HG03175 (cell line): ENCODE measurements at regions not wholly inside any gene's neighbourhood (a gene's known extent, or its start where the extent isn't known, plus 50 kb on each side); places are given as distances from the start of the nearest gene placed in this dataset.

Experiments used
- ATAC-seq: cut with Tn5 transposase; IDR thresholded peaks from one replicate; pipeline ENCODE4 v1.9.1; 2021; ENCODE audit warnings: mild to moderate bottlenecking, moderate library complexity; ENCODE audit not compliant: unreplicated experiment

DNA sequence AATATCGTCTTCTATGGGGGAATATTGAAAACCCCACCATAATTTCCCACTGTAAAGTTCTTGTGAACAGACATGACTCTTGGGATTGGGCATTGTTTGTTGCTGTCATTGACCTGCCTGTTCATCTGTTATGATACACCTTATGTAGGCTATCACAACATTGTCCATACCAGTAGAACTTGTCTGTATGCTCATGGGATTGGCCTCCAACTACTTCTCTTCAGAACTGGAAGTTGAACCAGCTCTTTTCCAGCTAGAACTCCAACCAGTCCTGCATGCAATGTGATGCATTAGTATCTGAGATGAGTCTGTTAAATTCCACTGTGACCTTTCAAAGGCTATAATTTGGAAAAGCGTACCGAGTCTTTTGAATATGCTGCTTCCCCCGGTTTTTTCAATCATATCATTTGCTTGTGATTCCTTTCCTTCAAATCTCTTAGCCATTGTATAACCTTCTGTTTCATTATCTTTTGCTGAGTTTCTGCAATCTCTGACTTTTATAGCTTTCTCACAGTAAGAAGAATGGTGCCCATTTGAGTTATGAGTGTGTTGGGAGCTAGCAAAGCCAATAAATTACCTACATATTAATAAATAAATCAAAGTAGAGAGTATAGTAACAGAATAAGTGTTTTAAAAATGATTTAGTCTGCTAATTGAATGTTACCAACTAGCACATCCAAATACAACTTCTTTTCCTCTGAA is 101.9 kb downstream of the PLK2 start:
- ATAC-seq, result no peak

- ATAC-seq, result no peak
Measured at GRCh38 chr5:58357121-58357520, 102.8 kb downstream of the PLK2 start.

DNA sequence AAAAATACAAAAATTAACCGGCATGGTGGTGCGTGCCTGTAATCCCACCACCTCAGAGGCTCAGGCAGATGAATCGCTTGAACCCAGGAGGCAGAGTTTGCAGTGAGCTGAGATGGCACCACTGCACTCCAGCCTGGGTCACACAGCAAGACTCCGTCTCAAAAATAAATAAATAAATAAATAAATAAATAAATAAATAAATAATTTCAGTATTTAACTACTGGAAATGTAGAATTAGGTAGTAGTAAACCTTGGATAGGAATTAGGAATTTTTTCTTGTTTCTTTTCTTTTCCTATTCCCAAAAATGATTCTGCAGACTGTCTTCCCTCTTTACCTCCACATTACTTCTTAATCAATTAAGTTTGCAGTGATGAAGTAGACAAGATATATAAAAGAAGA is 103.2 kb downstream of the PLK2 start:
- ATAC-seq, result no peak

DNA sequence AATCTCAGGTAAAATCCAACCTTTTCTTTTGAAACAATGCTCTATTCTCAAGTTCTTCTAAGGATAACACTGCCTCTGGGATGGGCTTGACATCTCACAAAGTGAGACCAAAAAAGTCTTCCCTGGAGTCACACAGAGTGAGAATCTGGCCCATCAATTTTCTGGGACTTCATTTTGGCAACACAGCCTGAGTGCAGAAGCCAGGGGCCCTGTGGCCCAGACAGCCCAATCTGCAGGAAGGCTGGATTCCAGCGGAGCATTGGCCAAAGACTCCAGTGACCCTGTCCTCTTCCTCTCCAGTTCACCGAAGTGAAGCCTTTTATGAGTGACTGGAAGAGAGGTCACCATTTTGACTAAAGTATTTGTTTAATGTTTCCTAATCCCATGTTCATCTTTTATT is 105.1 kb downstream of the PLK2 start:
- ATAC-seq, result no peak

- no peak for ATAC-seq
Measured at GRCh38 chr5:58353992-58354391, 105.9 kb downstream of the PLK2 start.

DNA sequence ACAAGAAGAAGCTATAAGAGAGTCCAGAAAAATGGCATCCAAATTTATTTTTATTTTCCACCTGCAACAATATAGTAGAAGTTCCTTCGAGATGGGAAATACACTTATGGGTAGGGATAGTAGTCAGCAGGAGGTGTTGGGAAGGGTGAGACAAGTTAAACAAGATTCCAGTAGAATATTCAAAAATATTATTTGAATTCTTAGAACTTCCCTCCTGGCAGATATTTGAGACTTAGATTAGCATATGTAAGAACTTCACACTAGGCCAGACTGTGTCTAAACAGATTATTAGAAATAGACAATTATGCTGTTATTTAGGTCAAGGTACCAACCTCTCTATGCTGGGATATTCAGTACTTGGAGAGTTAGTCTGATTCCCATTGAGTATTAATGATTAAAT is 108.7 kb downstream of the PLK2 start:
- no peak for ATAC-seq

DNA sequence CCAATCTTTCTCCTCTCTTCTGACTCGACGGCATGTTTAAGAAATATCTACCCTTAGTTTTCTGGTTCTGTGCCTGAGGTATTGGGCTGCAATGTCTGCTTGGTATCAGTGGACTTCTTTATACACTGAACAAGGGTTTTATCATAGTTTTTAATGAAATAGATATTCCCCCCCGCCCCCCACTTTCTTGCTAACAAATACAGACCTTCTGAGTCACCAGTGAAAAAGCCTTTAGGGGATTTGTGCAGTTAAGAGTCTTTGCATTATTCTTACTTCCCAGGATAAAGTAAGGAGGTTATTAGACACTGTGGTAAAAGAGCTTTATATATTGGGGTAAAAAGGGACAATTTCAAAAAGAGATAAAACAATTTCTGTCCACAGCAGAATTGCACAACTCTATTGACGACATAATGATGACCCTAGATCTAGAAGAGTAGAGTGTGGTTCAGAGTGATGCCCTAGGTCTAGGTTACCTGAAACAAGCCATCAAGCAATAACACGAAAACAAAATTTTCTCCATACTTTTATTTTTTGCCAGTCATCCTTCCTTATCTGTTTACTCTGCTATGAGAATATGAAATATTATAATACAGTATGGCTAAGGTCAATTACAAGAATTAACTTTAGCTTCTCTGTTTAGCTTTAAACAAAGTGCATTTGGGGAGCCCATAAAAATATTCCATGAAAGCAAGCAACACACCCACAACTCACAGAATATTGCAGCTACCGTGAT is 110.7 kb downstream of the PLK2 start:
- ATAC-seq, result no peak

- no peak for ATAC-seq
Measured at GRCh38 chr5:58346041-58346440, 113.8 kb downstream of the PLK2 start.

DNA sequence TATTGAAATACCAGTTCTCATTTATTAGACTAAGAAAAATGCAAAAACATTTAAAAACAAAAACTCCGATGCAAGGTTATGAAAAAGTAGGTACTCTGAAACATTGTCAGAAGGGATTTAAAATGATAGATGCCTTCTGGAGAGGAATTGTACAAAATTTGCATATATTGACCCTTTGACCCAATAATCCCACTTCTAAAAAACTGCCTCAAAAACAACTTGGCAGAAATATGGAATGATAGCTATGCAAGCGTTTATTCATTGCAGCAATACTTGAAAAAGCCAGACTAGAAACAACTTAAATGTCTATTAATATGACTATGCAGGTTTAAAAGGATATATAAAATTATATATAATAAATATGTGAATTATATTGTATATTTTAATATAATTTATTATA is 118.4 kb downstream of the PLK2 start:
- no peak for ATAC-seq

DNA sequence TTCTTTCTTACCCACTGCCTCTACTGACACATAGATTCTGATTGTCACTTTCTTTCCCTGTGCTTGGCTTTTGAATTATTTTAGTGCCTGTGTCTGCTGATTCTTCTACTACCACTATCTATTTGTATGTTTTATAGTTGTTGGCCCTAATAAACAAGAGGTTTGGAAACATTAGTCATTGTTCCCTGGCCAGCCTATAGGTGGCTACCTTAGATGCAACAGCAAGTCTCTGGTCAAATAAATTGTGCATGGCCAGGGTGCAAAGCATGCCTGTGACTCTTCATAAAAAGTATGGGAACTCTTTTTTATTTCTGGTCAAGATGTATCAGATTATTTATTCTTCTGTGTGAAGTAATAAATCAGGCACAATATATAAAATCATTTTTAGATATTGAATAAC is 124.4 kb downstream of the PLK2 start:
- ATAC-seq, result no peak

GRCh38 chr5:58334035-58334434 is 125.9 kb downstream of the PLK2 start:
- ATAC-seq, result no peak

DNA sequence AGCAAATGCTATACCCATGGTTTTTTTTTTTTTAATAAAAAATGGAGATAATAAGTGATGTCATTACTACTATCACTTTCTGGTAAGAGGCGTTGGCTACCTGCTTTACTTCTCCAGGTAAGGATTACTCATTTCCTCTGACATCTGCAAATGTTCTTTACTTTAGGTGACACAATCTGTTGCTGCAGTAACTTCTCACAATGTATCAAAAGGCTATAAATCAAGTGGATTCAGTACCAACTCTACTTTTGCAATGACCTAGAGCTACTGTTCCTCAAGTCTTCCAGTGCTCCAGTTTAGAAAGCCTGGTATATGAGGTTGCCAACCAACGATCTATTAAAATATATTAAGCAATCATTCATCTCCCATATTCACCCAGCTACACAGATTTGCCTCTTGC is 129.1 kb downstream of the PLK2 start:
- no peak for ATAC-seq

DNA sequence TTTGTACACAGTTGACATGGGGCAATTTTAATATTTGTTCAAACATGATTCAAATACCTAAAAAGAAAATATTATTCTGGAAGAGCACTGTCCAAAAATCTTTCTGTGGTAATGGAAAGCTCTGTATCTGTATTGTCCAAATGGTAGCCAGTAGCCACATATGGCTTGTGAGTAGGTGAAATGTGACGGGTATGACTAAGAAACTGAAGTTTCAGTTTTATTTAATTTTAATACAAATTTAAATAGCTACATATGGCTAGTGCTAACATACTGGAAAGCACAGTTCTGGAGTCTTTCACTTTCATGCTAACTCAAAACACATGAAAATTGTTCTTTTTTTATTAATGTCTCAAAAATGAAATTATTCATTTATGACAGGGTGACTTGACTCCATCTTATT is 132.6 kb downstream of the PLK2 start:
- no peak for ATAC-seq

DNA sequence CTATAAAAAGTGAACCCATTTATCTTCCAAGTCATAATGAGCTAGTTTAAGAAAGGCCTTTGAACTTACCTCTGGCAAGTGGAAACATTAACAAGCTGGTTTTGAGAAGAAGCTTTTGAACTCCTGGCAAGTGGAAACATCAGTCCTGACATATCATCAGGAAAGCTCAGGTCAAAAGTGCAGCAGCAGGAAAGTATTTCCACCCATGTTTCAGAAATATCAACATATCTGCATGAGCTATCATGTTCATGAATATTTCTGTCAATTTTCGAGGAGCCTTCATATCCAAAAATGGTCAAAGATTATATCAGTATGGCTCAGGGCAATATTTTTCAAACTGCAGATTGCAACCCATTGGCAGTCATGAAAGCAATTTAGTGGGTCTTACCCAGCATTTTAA is 133.9 kb downstream of the PLK2 start:
- no peak for ATAC-seq

DNA sequence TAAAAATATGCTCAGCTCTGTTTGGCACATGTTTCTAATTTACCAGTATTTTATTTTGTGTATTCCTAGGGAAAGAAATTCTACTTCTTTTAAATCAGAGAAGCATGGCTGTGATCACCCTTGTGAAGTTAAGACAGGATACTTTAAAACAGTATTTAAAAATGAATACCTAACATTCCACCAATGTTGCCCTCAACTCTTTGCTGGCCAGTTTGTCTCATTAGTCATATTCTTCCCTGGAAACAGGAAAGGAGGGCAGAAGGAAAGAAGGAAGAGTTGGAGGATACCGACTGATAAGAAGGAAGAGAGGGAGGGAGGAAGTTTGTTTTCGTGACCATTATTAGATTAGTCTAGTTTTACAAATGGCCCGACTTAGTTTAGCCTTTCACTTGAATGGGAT is 137.4 kb downstream of the PLK2 start:
- ATAC-seq, result no peak

GRCh38 chr5:58318468-58318867 is 141.4 kb downstream of the PLK2 start:
- no peak for ATAC-seq

- ATAC-seq, result no peak
Measured at GRCh38 chr5:58317808-58318207, 142.1 kb downstream of the PLK2 start.

GRCh38 chr5:58317009-58317408 is 142.9 kb downstream of the PLK2 start:
- ATAC-seq, result no peak

- ATAC-seq, result no peak
Measured at GRCh38 chr5:58315794-58316193, 144.1 kb downstream of the PLK2 start.

DNA sequence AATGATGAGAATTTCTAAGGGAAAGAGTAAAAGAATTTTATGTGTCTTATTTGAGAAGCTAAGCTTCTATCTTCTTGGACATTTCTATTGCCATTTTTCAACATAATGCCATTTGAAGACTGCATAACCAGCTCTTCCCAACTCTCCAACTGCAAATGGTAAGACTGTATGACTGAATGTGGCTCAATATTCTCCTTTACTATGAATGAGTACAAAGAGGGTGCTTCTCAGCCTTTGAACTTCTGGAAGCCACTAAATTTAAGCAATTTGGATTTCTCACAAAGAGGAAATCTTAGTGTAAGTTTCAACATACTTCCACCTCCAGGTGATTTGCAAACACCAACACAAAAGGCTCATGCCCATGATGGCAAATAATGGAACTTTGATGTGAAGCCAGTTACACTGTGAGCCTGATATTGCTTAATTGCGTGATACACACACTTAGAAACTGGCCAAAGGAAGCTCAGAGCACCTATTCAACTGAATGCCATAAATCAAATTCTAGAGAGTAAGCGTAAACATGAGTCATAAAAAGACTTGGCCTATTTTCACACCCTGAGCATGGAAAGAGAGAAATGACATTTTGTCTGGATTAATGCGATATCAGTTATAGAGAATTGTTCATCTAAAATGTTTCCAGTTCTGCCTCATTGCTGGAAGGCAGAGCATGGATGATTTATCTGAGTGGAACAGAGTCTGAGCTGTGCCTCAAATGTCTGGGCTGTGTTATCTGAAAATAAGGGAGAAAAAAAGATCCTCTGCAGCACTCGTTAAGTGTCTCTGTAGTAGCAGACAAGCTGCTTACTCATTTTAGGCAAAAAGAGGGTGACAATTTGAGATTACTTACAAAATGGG is 145.3 kb downstream of the PLK2 start:
- no peak for ATAC-seq

DNA sequence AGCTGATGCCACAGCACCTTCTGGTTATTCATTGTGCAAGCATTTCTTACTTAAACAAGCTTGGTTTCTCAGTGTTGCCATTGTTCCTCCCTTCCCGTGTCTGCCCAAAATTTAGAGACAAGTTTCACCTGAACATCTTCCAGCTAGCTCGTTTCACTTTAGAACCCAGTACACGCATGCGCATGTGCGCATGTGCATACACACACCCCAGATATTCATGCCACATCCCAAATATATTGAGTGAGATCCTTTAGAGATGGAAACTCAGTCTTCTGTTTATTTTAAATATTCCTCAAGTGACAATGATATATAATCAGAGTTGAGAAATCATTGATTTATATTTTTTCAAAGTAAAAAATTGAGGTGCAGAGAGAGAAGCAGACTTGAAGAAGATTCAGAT is 147.6 kb downstream of the PLK2 start:
- ATAC-seq, result no peak

GRCh38 chr5:58311526-58311925 is 148.4 kb downstream of the PLK2 start:
- ATAC-seq, result no peak
